Right lobe of liver (tissue), 4 donors: ENCODE measurements at regions not wholly inside any gene's neighbourhood (a gene's known extent, or its start where the extent isn't known, plus 50 kb on each side); places are given as distances from the start of the nearest gene placed in this dataset.

Experiments
- POLR2A ChIP-seq: fragments of 450-650 bp; IDR thresholded peaks from one replicate; pipeline ENCODE4 v1.6.1; 2017; ENCODE audit warnings: antibody characterized with exemption, mild to moderate bottlenecking
- TF ChIP-seq, protein P1 (sequence below), 4 donors: fragments of 200-600 bp in 3 of 4; fragments of 450-650 bp in 1 of 4; IDR thresholded peaks; one replicate each; pipeline versions ENCODE4 v1.5.1 to v1.8.0; 2016 to 2022; ENCODE audit warnings: antibody characterized with exemption in 4 of 4, mild to moderate bottlenecking in 2 of 4
- donor health status: DM: no; HTN: no; CAD: no.
- donor health status: DM: no; HTN: no; CAD: no.
- donor health status: DM: no; HTN: yes; CAD: no.

DNA sequence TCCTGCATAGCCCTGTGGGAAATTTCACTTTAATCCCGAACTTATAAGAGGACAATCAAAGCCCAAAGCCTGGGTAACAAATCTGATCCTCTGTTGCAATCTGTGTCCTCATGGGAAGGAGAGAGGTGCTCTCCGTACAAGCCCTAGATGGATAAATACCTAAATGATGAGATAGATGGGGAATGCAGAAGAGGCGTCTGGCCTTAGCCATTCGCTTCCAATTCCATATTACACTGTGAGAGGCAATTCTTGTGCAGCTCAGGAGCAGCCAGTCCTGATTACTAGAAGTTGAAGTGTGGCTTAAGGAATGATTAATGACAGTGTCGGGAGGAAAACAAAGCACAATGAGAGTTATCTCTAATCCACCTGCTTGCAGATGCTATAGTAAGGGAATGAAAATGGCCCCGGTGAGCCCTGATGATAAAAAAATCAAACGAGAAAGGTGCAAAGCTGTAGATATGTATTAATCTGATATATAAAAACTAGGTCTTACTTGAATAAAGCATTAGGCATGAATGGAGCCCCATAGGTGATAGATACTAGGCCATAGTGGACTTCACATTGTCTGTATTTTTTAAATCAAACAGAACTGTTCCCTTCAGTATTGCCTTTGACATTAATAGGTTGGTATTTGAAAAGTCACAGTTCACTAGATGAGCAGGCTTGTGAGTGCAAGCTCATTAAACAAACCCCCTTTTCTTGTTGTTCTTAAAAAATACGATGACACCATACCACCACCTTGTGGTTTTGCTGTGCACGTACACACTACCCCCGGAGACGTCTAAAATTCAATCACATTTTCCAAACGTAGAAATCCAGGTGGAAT is 54.2 kb upstream of the TMCO5A start:
- TF ChIP-seq, protein P1, sequence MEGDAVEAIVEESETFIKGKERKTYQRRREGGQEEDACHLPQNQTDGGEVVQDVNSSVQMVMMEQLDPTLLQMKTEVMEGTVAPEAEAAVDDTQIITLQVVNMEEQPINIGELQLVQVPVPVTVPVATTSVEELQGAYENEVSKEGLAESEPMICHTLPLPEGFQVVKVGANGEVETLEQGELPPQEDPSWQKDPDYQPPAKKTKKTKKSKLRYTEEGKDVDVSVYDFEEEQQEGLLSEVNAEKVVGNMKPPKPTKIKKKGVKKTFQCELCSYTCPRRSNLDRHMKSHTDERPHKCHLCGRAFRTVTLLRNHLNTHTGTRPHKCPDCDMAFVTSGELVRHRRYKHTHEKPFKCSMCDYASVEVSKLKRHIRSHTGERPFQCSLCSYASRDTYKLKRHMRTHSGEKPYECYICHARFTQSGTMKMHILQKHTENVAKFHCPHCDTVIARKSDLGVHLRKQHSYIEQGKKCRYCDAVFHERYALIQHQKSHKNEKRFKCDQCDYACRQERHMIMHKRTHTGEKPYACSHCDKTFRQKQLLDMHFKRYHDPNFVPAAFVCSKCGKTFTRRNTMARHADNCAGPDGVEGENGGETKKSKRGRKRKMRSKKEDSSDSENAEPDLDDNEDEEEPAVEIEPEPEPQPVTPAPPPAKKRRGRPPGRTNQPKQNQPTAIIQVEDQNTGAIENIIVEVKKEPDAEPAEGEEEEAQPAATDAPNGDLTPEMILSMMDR (IDR thresholded peaks at IDR 0.05) = peak; percentile 72 to 89 (median 82)
- TF ChIP-seq POLR2A = no peak
